K562 (cell line): ENCODE measurements at regions not wholly inside any gene's neighbourhood (a gene's known extent, or its start where the extent isn't known, plus 50 kb on each side); places are given as distances from the start of the nearest gene placed in this dataset.

Experiments used
- ATF3 ChIP-seq, 2 experiments: fragments of 450-650 bp in 1 of 2; sonication (generic) in 1 of 2; formaldehyde crosslinking in 1 of 2; IDR thresholded peaks in 1 of 2; conservative IDR thresholded peaks in 1 of 2; 2 replicates each; pipeline versions ENCODE4 v1.6.1 to v1.8.1; 2016 to 2023; ENCODE audit warnings: mild to moderate bottlenecking in 2 of 2, moderate library complexity in 2 of 2, inconsistent platforms in 1 of 2, missing genetic modification reagents in 1 of 2
- JUN ChIP-seq, 2 experiments: sonication (generic) in 1 of 2; formaldehyde crosslinking in 1 of 2; IDR thresholded peaks; 2 replicates each; pipeline versions ENCODE4 v1.6.1 to v1.8.0; 2012 to 2022; ENCODE audit warnings: borderline replicate concordance in 2 of 2, mild to moderate bottlenecking in 2 of 2, improper control_type of control experiment in 1 of 2, low read depth in 1 of 2, low read length in 1 of 2, missing genetic modification reagents in 1 of 2
- JUND ChIP-seq, 2 experiments: IDR thresholded peaks; 2 replicates in 1 of 2; 3 replicates in 1 of 2; pipeline ENCODE4 v1.6.1; 2011; ENCODE audit warnings: borderline replicate concordance in 2 of 2, low read depth in 2 of 2, low read length in 2 of 2, improper control_type of control experiment in 1 of 2, missing biosample characterization in 1 of 2, missing genetic modification characterization in 1 of 2, missing genetic modification reagents in 1 of 2
- POLR2AphosphoS2 ChIP-seq: IDR thresholded peaks from 2 replicates; pipeline ENCODE4 v1.6.1; 2012; ENCODE audit warnings: low read length, improper control_type of control experiment
- POLR2AphosphoS5 ChIP-seq: IDR thresholded peaks from 2 replicates; pipeline ENCODE4 v1.6.1; 2011; ENCODE audit warnings: mild to moderate bottlenecking, low read depth, low read length, moderate library complexity; ENCODE audit not compliant: control insufficient read depth, insufficient read depth
- PURB ChIP-seq: sonication (generic); formaldehyde crosslinking; IDR thresholded peaks from 2 replicates; pipeline ENCODE4 v1.9.0; 2021; ENCODE audit warnings: low read depth, mild to moderate bottlenecking, missing genetic modification reagents
- SLC30A9 ChIP-seq: fragments of 250-450 bp; sonication (Bioruptor Pico); IDR thresholded peaks from 2 replicates; pipeline ENCODE4 v1.8.0; 2022; ENCODE audit warnings: mild to moderate bottlenecking, moderate library complexity
- ZBTB11 ChIP-seq, 3 experiments: fragments of 200-800 bp in 1 of 3; fragments of 250-450 bp in 1 of 3; fragments of 450-650 bp in 1 of 3; sonication (Bioruptor Pico) in 1 of 3; sonication (Bioruptor generic) in 1 of 3; formaldehyde crosslinking in 1 of 3; IDR thresholded peaks; 2 replicates each; pipeline versions ENCODE4 v1.6.1 to v1.8.0; 2016 to 2022; ENCODE audit warnings: mild to moderate bottlenecking in 2 of 3, missing genetic modification characterization in 2 of 3, missing compliant biosample characterization in 1 of 3, moderate library complexity in 1 of 3
- ZNF431 ChIP-seq: sonication (generic); formaldehyde crosslinking; IDR thresholded peaks from 2 replicates; pipeline ENCODE4 v1.8.0; 2022; ENCODE audit warnings: mild to moderate bottlenecking, missing genetic modification reagents
- ZNF785 ChIP-seq: fragments of 250-450 bp; sonication (Bioruptor Pico); IDR thresholded peaks from 2 replicates; pipeline ENCODE4 v1.4.0; 2020; ENCODE audit warnings: mild to moderate bottlenecking
- TF ChIP-seq, protein P1 (sequence below), 3 experiments: IDR thresholded peaks in 2 of 3; conservative IDR thresholded peaks in 1 of 3; 2 replicates each; pipeline ENCODE4 v1.5.1; 2011 to 2012; ENCODE audit warnings: low read length in 3 of 3, mild to moderate bottlenecking in 3 of 3, control low read depth in 2 of 3, improper control_type of control experiment in 1 of 3, inconsistent platforms in 1 of 3, low read depth in 1 of 3, mixed read lengths in 1 of 3, moderate library complexity in 1 of 3; ENCODE audit not compliant: insufficient read depth in 2 of 3
- TF ChIP-seq, protein P2 (sequence below), 2 experiments: fragments of 450-650 bp; formaldehyde crosslinking in 1 of 2; IDR thresholded peaks; 2 replicates each; pipeline versions ENCODE4 v1.4.0 to v1.6.1; 2014 to 2020; ENCODE audit warnings: mild to moderate bottlenecking in 2 of 2, borderline replicate concordance in 1 of 2, low read depth in 1 of 2

- TF ChIP-seq POLR2AphosphoS5 (no peak), POLR2AphosphoS2 (no peak), SLC30A9 (no peak), ZNF431 (CRISPR knock-in tag) (no peak), PURB (no peak), ZNF785 (CRISPR knock-in tag) (no peak), JUND (IDR thresholded peaks at IDR 0.05; ENCODE audit: borderline replicate concordance, low read depth, low read length) (no peak), JUND (tag; IDR thresholded peaks at IDR 0.05; ENCODE audit: borderline replicate concordance, low read depth, low read length) (no peak), JUN (IDR thresholded peaks at IDR 0.05; ENCODE audit: borderline replicate concordance, low read depth, low read length) (no peak), JUN (CRISPR knock-in tag; IDR thresholded peaks at IDR 0.05; ENCODE audit: borderline replicate concordance) (no peak), ZBTB11 (CRISPR knock-in tag; IDR thresholded peaks at IDR 0.05) (no peak), ATF3 (IDR thresholded peaks at IDR 0.05) (no peak), ATF3 (CRISPR knock-in tag; conservative IDR thresholded peaks at IDR 0.05) (no peak)
- TF ChIP-seq, protein P1, sequence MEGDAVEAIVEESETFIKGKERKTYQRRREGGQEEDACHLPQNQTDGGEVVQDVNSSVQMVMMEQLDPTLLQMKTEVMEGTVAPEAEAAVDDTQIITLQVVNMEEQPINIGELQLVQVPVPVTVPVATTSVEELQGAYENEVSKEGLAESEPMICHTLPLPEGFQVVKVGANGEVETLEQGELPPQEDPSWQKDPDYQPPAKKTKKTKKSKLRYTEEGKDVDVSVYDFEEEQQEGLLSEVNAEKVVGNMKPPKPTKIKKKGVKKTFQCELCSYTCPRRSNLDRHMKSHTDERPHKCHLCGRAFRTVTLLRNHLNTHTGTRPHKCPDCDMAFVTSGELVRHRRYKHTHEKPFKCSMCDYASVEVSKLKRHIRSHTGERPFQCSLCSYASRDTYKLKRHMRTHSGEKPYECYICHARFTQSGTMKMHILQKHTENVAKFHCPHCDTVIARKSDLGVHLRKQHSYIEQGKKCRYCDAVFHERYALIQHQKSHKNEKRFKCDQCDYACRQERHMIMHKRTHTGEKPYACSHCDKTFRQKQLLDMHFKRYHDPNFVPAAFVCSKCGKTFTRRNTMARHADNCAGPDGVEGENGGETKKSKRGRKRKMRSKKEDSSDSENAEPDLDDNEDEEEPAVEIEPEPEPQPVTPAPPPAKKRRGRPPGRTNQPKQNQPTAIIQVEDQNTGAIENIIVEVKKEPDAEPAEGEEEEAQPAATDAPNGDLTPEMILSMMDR (IDR thresholded peaks at IDR 0.05 in 2 of 3, conservative IDR thresholded peaks at IDR 0.05 in 1 of 3; ENCODE audit: insufficient read depth in 2 of 3, low read depth in 1 of 3, low read length in 3 of 3), result no peak
- TF ChIP-seq, protein P2, sequence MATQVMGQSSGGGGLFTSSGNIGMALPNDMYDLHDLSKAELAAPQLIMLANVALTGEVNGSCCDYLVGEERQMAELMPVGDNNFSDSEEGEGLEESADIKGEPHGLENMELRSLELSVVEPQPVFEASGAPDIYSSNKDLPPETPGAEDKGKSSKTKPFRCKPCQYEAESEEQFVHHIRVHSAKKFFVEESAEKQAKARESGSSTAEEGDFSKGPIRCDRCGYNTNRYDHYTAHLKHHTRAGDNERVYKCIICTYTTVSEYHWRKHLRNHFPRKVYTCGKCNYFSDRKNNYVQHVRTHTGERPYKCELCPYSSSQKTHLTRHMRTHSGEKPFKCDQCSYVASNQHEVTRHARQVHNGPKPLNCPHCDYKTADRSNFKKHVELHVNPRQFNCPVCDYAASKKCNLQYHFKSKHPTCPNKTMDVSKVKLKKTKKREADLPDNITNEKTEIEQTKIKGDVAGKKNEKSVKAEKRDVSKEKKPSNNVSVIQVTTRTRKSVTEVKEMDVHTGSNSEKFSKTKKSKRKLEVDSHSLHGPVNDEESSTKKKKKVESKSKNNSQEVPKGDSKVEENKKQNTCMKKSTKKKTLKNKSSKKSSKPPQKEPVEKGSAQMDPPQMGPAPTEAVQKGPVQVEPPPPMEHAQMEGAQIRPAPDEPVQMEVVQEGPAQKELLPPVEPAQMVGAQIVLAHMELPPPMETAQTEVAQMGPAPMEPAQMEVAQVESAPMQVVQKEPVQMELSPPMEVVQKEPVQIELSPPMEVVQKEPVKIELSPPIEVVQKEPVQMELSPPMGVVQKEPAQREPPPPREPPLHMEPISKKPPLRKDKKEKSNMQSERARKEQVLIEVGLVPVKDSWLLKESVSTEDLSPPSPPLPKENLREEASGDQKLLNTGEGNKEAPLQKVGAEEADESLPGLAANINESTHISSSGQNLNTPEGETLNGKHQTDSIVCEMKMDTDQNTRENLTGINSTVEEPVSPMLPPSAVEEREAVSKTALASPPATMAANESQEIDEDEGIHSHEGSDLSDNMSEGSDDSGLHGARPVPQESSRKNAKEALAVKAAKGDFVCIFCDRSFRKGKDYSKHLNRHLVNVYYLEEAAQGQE (IDR thresholded peaks at IDR 0.05; ENCODE audit: borderline replicate concordance), result no peak
- TF ChIP-seq, protein P2 (CRISPR knock-in tag; IDR thresholded peaks at IDR 0.05; ENCODE audit: low read depth), result no peak
Measured at GRCh38 chr19:32255536-32256295, 89.7 kb upstream of the ZNF507 start.
